Fibroblast of villous mesenchyme (primary cell): ENCODE measurements at regions not wholly inside any gene's neighbourhood (a gene's known extent, or its start where the extent isn't known, plus 50 kb on each side); places are given as distances from the start of the nearest gene placed in this dataset.

Source experiments
- DNase-seq: peaks from one replicate; pipeline ENCODE4 v3.0.0-alpha.2; 2010; ENCODE audit warnings: low read depth
- H3K4me3 ChIP-seq: 2 replicates; pipeline ENCODE4 v1.5.1; 2011; ENCODE audit warnings: low read depth, mild to moderate bottlenecking, low read length
- CTCF ChIP-seq: IDR thresholded peaks from 2 replicates; pipeline ENCODE4 v1.5.1; 2012; ENCODE audit warnings: low read depth, mild to moderate bottlenecking, low read length; ENCODE audit not compliant: insufficient read depth

DNA sequence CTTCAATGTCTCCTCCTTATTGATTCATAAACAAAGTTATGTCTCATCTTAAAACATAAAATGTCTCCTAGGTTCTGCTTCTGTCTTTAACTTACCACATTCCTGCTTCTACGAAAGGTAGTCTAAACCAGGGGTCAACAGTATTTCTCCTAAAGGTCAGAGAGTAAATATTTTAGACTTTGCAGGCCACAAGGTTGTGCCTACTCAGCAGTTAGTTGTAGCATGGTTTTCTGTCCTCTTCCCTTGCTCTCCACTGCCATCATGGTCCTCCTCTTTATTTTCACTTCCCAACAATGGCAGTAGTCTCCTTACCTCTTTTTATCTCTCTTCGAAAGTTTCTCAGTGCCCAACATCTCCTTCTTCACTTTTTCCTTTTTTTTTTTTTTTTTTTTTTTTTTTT lies 68.3 kb upstream of the LRP1B start:
- no peak for TF ChIP-seq CTCF
- DNase-seq: no peak
- H3K4me3 ChIP-seq: no peak overlapping the region

DNA sequence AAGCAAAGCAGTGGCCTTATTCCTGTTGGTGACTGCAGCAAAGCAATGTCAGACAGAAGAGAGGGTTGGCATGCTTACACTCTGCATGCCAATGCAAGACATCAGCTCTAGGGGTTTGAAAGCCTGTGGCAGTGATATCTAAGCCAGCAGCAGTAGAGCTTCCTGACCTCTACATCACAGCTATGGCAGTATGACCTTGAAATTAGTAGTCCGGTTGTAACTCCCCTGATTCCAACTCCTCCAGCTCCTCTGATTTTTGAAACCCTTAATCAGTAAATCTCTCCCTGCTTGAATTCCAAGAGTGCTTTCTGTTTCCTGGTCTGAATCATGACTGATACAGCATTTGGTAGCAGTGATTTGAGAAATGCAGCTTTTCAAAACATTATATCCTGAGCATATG lies 60.0 kb upstream of the LRP1B start:
- H3K4me3 ChIP-seq: no peak overlapping the region
- TF ChIP-seq CTCF: no peak
- peak; percentile 19 for DNase-seq

DNA sequence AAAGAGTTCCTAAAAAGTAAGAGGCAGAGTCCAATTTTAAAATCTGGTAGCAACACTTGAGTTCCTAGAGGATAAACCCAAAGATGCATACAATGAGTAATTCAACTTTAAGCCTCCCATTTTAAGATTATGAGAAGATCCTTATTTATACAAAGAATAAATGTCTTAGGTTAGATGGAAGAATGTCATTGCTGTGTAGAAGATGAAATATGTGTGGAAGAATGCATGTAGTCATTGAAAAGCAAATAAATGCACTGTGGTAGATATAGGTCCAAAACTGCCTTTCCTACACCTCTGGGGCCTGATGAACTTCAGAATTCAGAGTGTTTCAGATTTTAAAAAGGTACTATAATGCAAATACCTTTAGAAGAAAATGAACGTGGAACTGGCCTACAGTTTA lies 58.7 kb upstream of the LRP1B start:
- no peak for DNase-seq
- no peak overlapping the region for H3K4me3 ChIP-seq
- TF ChIP-seq CTCF: no peak

GRCh38 chr2:142188562-142188961 lies 57.7 kb upstream of the LRP1B start:
- no peak for TF ChIP-seq CTCF
- no peak overlapping the region for H3K4me3 ChIP-seq
- DNase-seq: peak; percentile 6

DNA sequence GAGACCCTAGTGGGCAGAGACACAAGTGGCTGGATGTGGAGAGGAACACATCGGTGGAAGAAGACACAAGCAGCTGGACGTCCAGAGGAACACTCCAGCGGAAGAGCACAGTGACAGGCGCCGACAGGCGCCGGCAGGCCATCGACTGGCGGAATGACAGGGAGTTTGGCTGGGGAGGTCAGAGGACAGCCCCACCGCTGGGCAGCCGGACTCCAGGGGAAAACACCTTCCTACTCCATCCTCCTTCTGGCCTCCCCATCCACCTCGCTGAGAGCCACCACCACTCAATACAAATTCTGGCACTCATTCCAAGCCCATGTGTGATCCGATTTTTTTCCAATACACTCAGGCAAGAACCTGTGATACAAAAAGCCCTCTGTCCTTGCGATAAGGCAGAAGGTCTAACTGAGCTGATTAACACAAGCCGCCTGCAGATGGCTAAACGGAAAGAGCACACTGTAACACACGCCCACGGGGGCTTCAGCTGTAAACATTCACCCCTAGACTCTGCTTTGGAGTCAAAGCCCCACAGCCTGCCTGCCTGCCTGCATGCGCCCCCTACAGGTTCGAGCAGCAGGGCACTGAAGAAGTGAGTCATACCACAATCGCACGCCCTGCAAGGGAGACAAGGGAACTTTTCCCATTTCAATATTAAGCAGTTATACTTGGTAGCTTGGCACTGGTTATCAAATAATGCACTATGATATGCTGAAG lies 50.2 kb upstream of the LRP1B start:
- TF ChIP-seq CTCF: peak; percentile 66
- no peak overlapping the region for H3K4me3 ChIP-seq
- peak; percentile 33 for DNase-seq
